Uterus (tissue), 2 donors: ENCODE measurements at regions not wholly inside any gene's neighbourhood (a gene's known extent, or its start where the extent isn't known, plus 50 kb on each side); places are given as distances from the start of the nearest gene placed in this dataset.

Experiments used
- POLR2A ChIP-seq, 2 donors: fragments of 450-650 bp; IDR thresholded peaks; one replicate each; pipeline ENCODE4 v1.6.1; 2016; ENCODE audit warnings: antibody characterized with exemption in 2 of 2, mild to moderate bottlenecking in 1 of 2, moderate library complexity in 1 of 2
- TF ChIP-seq, protein P1 (sequence below), 4 experiments: fragments of 200-600 bp in 2 of 4; fragments of 450-650 bp in 2 of 4; sonication (generic) in 2 of 4; IDR thresholded peaks; one replicate each; pipeline ENCODE4 v1.5.1; 2016 to 2019; ENCODE audit warnings: antibody characterized with exemption in 4 of 4, mild to moderate bottlenecking in 2 of 4, moderate library complexity in 1 of 4

DNA sequence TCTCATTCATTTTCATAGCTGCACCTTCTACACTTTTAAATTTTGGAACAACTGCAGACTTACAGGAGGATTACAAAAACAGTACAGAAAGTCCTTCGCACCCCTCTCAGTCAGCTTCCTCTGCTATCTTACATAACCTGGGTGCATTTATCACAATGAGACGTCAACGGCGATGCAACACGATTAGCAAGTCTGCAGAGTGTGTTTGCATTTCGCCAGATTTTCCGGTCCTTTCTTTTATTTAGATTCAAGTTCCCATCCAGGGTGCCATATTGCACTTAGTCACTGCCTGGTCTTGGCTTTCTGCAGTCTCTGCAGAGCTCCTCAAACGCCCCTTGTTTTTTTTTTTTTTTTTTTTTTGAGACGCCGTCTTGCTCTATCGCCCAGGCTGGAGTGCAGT lies 85.9 kb downstream of the ASMT start:
- no peak for TF ChIP-seq POLR2A (IDR thresholded peaks at IDR 0.05)
- TF ChIP-seq, protein P1, sequence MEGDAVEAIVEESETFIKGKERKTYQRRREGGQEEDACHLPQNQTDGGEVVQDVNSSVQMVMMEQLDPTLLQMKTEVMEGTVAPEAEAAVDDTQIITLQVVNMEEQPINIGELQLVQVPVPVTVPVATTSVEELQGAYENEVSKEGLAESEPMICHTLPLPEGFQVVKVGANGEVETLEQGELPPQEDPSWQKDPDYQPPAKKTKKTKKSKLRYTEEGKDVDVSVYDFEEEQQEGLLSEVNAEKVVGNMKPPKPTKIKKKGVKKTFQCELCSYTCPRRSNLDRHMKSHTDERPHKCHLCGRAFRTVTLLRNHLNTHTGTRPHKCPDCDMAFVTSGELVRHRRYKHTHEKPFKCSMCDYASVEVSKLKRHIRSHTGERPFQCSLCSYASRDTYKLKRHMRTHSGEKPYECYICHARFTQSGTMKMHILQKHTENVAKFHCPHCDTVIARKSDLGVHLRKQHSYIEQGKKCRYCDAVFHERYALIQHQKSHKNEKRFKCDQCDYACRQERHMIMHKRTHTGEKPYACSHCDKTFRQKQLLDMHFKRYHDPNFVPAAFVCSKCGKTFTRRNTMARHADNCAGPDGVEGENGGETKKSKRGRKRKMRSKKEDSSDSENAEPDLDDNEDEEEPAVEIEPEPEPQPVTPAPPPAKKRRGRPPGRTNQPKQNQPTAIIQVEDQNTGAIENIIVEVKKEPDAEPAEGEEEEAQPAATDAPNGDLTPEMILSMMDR (IDR thresholded peaks at IDR 0.05), result no peak
